Occipital lobe (tissue), 1 donor: ENCODE measurements at regions not wholly inside any gene's neighbourhood (a gene's known extent, or its start where the extent isn't known, plus 50 kb on each side); places are given as distances from the start of the nearest gene placed in this dataset.
"Not testable (repeated sequence)": the region's sequence is repeated elsewhere in the genome, so short reads cannot be mapped to it uniquely, and the experiment has no call there.

Experiments
- DNase-seq: peaks from one replicate; lab custom pipeline; 2025; lab: John Stamatoyannopoulos, UW

DNA sequence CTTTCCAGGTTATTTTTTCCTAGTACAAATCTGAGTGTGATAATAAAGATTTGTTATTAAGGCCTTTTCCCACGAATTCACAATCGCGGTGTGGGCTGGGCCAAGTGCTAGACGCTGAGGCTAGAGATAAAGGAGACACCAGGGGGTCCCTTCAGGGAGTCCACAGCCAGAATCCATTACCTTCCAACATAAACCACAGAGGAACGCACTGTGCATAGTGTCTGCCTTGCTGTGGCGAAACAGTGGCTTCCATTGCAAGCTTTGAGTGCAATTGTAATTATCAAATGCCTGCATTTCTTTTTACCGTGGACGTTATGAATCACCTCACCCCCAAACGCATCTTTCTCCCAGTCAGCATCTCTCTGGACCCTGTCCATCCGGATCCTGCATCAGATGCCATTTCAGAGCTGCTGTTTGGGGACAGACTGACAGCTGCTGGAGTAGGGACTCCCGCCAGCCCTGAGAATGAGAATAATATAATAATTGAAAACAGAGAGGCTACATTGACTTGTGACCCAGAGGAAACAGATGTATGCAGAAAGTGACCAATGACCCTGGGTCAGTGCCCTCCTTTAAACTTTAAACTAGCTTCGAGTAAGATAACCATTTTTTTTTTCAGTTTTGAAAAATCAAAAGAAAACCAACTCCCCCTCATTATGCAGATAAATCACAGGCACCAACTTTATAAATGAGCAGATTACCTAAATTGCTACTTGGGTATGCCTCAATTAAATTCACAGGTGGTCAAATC is 456.2 kb upstream of the NRP1 start:
- no peak for DNase-seq

DNA sequence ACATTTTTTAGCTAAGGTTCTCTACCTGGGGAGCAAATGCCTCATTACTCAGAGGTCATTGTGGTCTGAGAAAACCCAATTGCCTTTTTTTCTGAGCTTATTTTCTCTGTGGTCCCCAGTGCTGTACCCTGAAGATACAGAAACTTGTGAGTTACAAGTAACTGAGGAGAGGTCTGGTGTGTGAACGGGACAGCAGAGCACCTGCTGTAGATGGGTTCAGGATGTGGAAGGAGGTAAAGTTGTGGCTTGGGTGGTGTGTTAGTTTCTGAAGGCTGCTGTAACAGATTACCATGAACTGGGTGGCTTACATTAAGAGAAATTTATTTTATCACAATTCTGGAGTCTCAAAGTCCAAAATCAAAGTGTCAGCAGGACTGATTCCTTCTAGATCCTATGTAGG is 449.1 kb upstream of the NRP1 start:
- DNase-seq: no peak

DNA sequence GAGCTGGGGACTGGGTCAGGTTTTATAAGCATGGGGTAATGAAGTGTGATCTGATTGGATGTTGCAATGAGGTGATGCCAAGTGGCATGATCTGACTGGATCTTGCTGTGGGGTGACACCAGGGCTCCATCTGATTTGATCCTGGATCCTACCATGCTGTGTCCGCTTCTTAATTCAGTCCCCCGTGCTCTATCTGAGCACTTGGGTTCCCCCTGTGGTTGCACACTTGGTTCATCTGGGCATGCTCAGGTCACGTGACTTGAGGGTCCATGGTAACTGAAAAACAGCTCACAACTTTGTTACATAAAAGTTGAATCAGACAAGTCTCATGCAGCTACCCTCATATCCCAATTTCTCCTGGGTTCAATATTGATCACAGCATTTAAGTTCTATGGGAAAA is 448.6 kb upstream of the NRP1 start:
- no peak for DNase-seq

DNA sequence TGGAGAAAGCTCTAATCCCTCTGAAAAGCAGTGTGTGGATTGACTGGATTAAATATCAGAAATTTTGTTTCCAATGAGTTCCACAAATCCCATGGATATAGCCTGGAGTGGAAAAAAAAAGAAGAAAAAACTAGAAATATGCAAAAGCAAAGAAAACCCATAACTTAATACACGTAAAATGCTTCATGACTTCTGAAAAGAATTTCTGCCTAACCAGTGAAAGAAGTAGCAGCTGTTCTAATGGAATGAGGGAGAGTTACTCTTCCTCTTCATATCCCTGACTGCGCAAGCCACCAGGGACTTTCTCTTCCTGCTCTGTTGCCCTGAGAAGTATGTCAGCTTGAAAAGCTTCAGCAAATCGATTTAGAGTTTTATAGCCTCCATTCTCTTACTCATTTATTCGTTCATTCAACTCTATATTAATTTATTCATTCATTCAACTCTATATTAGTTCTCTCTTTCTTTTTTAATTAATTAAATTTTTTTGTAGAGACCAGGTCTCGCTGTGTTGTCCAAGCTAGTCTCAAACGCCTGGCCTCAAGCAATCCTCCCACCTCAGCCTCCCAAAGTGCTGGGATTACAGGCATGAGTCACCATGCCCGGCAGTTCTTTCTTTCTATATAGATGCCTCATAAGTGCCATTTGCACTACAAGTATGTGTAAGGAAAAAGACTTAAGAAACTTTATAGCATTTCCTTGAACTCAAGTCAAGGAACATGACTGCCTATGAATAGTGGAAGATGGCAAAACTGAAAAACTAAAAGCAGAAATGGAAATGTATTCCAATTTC is 447.3 kb upstream of the NRP1 start:
- no peak for DNase-seq

DNA sequence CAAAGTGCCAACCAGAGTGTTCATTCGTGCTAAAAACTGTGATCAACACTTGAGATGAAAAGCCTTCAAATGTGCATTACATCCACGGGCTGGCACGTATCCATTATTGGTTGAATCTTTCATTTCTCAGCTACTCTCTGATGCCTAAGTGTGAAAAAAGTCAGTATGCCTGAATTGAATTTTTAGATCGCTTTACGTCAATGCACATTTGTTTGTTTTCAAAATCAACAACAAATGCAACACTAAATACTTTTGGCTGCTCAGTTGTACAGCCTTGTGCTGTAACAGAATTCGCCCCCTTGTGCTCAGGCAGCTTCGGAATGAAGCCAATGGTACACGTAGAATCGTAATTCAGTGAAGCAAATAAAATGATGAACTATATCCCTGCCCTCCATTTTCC is 446.5 kb upstream of the NRP1 start:
- DNase-seq: no peak

DNA sequence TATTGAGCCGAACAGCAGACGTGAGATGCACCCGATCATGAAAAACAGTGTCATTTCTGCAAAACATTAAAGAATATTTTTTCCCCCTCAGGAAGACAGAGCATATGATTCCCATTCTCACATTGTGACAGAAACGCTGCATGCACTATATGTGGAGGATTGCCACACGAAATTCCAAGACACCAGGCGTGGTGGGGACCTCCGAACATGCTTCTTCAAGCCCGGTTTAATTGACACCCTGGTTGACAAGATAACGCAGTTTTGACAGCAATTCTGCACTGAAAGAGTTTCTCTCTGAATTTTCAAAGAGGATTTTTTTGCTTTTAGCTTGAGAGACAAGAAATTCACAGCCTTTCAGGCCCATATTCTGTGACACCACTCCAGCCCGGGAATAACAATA is 442.8 kb upstream of the NRP1 start:
- no peak for DNase-seq

DNA sequence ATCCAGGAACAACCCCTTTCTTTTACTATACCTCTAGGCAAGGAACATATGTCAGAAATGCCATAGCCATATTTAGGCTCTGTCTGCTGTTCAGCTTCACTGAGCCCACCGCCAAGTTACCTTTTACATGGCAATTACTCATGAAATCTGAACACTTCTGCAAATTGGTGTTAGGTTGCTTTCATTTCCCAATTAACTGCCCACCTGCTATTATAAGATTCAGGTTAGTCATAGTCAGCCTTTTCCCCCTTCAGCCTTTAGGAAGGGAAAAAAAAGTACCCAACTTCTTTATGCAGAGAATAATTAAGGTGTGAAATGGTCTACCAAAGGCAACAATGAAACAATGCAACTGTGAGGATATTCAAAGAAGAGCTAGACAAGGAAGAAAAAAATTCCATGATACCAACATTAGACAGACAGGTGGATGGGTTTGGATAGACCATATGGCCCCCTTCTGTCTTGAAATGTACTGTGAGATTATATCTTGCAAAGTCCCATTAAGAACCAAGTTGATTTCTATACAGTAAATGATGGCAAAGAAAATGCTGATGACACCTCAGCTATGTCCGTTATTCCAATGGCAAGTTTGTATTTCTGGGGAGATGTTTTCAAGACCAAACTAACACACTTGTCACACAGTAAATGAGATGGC is 442.1 kb upstream of the NRP1 start:
- no peak for DNase-seq

DNA sequence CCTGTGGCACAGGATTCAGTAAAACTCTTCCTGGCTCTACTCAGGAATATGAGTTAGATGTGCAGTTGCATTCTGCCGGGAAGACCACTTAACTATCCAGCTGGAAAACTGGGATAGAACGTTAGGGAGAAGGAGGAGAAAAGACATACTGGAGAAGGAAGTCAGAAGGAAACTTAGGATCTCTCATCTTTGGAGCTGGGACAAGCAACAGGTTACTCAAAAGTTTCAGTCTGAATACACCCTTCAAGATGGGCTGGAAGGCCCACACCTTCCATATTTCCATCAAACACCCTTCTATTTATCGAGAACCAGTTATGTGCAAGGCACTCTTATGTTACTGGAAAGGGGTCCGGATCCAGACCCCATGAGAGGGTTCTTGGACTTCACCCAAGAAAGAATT is 440.4 kb upstream of the NRP1 start:
- DNase-seq: no peak

DNA sequence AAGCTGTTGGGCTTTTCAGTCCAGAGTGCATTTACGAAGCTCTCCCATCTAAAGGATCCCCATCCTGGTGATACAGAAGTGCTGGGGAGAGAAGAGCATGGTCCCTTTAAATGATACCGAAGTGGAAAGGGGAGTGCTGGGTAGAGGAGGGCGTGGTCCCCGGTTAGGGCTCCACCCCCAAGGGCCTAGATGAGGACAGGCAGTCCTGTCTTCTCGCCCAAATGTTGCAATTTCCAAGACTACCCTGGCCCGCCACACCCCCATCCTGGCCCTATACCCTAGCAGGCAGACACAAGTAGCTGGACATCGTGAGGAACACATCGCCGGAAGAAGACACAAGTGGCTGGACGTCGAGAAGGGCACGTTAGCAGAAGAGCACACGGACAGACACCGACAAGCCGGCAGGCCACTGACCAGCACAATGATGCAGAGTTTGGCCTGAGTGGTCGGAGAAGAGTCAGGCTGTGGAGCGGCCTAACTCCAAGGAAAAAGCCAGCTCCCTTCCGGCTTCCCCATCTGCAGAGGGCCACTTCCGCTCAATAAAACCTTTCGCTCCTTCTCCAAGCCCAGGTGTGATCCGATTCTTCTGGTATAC is 439.5 kb upstream of the NRP1 start:
- no peak for DNase-seq

DNA sequence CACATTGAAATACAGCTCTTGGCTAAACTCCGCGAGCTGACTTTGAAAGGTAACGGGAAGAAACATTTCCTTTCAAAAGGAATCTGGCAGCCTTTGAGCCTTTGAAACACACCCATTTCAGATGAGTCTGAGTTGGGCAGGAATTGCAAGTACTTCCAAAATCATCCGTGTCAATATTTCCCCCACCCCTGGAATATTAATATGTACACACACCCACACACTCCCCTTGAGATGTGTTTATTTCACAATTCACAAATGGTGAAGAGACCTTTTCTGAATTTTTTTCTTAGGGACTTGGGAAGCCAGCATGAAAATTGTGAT is 438.7 kb upstream of the NRP1 start:
- no peak for DNase-seq

DNA sequence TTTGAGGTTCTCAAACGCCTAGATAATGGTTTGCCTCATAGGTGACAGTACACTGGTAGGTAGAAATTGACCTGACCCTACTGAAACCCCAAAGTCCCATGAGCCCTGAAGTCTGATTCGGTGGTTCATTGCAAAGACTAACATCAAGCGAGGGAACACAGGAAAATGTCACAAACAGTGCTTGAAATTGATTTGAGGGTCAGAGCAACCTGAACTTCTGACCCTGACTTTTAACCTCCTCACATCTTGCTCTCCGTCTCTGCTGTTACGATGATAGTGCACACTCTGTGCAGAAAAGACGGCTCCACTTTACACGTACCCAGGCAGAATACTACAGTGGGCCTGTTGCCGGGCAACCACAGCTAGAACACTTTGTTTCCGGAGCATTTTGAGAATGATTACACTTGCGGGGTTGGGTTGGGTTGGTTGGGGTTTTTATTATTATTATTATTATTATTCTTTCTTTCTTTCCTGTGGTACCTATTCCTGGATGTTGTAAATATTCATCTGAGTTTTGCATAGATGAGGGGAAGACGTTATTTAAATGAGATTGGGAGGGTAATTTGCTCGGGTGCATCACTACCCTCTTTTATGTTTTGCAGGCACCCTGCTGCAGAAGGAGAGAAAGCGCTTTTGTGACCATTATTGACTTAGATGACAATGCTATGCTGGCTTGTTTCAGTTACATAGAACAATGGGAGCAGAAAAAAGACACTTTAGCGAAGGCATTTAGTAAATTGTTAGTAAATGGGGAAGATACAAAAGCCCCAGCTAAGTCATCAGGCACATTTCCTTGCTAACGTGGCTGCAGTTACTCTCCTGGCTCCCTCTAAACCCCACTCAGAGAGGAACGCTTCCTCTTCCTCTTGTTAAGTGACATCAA is 438.1 kb upstream of the NRP1 start:
- DNase-seq: peak; percentile 7

DNA sequence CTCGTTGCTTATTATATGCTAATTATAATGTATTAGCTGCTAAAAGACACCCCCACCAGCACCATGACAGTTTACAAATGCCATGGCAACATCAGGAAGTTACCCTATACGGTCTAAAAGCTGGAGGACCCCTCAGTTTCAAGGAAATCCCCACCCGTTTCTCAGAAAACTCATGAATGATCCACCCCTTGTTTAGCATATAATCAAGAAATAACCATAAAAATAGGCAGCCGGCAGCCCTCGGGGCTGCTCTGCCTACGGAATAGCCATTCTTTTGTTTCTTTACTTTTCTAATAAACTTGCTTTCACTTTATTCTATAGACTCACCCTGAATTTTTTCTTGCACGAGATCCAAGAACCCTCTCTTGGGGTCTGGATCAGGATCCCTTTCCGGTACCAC is 437.4 kb upstream of the NRP1 start:
- not testable (repeated sequence) for DNase-seq

DNA sequence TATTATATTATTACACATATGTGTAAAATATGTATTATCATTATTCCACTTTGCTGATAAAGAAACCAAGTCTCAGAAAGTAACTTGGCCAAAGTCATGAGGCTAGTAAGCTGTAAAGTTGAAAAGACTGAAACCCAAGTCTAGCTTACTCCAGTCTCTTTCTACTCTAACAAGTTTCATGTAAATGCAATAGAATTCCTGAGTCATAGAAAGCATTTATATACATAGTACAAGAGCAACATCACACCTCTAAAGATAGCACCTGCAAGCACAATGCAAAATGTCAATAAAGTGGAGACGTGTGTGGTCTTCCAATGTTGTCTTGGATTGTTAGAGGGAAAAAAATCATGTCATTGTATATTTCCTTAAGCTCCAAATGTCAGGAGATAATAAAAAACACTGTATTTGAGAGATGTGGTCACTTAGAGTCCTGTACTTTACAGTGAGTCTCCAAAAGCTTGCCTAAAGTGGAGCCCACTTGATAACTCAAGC is 430.3 kb upstream of the NRP1 start:
- no peak for DNase-seq

DNA sequence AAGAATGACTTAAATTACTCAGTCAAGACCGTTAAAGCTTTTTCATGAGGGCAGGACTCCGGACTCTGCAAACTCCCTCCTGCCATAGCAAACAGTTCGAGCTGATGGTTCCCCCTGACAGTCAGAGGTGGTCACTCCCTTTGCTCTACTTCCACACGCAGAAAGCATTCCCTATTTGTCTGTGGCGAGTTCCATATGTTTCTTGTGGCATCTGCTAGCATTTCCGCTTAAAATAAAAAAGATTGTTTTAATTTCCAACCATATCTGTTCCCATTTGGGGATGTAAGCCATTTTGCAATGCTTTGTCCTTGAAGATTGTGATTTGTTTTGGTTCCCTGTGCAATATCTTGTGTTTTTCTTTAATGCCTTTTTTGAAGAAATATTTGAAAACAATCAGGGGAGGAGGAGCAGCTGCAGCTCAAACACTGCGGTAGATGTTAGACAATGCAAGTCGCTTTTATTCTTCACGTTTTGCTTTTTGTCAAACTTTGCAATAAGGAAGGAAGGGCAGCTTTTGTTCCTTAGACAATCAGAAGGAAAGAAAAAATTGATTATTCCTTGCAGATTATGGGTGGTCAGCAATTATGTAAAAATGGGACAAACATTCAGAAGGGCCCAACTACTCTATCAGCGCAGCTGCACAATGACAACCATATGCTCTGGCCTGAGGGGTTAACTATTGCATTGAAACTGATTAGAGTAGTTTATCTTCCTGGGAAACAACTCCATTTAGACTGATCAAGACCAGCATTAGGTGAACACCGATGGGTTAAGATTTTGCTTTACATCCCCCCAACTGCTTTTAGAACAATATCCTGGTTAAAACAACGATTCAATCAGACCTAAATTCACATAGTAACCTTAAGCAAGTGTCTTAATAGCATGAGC is 425.8 kb upstream of the NRP1 start:
- DNase-seq: no peak

DNA sequence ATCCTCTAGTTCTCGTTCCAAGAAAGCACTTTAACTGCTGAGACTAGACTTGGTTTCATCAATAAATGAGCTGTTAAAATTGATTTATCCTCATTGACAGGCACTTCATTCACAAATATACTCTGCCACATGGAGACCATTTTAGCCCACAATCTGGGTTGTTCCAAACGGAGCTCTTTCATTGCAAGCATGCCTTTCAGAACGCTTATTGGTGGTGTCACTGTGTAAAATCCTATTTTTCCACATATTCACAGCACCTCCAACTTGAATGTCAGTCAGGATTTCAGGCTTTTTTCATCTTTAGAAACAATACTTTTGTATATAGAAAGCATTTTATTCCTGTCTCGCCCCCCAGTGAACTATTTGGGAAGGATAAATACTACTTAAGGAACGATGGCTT is 424.7 kb upstream of the NRP1 start:
- DNase-seq: no peak

DNA sequence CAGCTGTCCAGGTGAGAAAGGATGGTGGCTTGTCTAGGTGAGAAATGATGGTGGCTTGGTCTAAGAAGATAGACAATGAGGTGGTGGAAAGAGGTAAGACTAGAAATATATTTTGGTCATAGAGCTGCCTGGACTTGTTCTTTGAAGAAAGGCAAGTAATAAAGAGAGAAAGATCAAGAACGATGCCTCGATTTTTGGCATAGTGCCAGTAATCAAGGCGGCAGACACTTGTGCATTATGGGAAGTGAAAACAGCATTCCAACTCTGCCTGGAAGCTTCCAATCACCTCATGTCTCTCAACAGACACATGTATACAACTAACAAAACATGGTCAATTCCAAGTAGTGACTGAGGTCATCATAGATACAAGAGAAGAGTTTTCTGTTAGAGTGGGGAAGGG is 423.8 kb upstream of the NRP1 start:
- no peak for DNase-seq

DNA sequence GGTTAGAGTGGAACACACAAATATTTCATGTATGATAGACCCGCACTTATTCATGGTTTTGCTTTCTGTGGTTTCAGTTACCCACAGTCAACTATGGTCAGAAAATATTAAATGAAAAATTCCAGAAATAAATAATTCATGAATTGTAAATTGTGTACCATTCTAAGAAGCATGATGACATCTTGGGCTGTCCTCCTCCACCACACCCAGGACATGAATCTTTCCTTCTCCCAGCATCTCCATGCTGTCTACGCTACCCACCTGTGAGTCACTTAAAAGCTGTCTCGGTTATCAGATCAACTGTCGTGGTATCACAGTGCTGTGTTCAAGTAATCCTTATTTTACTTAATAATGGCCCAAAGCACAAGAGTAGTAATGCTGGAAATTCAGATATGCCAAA is 419.6 kb upstream of the NRP1 start:
- DNase-seq: no peak

DNA sequence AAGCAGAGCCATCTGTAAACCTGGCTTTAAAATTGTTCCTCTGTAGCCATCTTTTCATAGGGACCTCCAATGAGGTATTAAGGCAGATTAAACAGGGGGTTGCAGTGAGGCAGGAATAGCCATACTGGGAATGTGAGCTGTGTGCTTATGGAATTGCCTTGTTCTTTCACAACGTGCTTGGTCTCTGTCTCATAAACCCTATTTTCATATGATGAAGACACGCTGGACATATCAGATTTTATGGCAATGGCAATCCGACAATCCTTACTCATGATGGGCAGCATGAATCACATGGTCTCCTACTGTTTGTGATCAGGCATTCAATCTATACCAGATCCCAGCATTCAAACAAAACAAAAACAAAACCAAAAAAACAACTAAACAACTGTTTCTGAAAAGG is 418.9 kb upstream of the NRP1 start:
- DNase-seq: no peak

DNA sequence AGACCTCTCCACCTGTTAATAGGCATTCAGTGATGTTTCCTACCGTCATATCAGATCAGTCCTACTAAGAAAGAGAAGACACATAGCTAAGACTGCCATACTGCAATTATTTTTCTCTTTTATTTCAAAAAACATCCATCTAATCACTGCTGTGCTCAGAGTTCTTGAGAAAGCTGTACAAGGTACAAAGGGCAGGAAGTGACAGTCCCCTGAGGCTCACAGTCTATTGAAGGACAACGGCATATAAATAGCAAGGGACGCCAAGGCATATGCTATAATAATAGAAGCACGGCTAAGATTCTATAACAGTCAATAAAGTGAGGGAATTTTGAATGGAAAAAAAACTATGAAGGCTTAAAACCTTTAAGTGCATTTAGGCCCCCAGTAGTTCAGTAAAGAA is 415.3 kb upstream of the NRP1 start:
- no peak for DNase-seq

DNA sequence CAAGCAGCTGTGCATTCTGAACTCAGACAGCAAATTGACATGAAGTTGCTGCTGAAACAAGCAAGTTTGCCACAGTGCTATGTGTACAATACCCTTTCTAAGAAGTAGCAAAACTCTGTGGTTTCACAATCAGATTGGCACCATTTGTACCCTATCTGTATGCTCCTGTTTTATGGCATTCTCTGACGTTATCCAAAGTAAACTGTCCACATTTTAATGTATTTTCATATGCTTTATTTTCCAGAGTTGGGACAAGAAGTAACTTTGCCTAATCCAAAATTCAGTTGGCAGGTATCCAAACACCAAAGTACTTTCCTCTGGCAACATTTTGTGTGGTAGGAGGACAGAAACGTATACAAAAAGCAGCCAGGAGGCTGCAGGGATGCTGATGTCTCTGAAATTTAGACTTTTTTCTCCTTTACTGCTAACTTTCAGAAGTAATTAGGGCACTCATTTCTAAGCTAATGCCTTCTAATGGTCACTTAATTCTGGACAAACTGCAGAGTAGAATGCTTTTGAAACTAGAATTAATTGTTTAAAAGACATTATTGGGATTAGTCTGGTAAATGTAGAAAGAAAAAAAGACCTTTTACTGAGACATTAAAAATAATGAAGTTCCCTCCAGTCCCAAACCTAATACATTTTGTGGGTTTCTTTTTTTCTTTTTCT is 414.7 kb upstream of the NRP1 start:
- DNase-seq: no peak
